HCT116 (cell line): ENCODE measurements at regions not wholly inside any gene's neighbourhood (a gene's known extent, or its start where the extent isn't known, plus 50 kb on each side); places are given as distances from the start of the nearest gene placed in this dataset.

Experiments
- CTCF ChIP-seq, 3 experiments: fragments of 200-600 bp in 1 of 3; sonication (generic) in 1 of 3; IDR thresholded peaks in 2 of 3; conservative IDR thresholded peaks in 1 of 3; 2 replicates each; pipeline ENCODE4 v1.5.1; 2012 to 2017; ENCODE audit warnings: low read depth in 2 of 3, low read length in 2 of 3, antibody characterized with exemption in 1 of 3, borderline replicate concordance in 1 of 3, control low read depth in 1 of 3, mild to moderate bottlenecking in 1 of 3, mixed read lengths in 1 of 3, mixed run types in 1 of 3, moderate library complexity in 1 of 3; ENCODE audit not compliant: insufficient read depth in 1 of 3
- POLR2A ChIP-seq: IDR thresholded peaks from 2 replicates; pipeline ENCODE4 v1.7.0; 2011; ENCODE audit warnings: borderline replicate concordance; ENCODE audit not compliant: insufficient read depth, insufficient read length; ENCODE audit errors: extremely low read depth
- POLR2AphosphoS5 ChIP-seq: IDR thresholded peaks from 2 replicates; pipeline ENCODE4 v1.6.1; 2011; ENCODE audit warnings: mild to moderate bottlenecking, low read depth, low read length, moderate library complexity

- TF ChIP-seq POLR2A (no peak), CTCF (IDR thresholded peaks at IDR 0.05 in 2 of 3, conservative IDR thresholded peaks at IDR 0.05 in 1 of 3; ENCODE audit: borderline replicate concordance in 1 of 3, insufficient read depth in 1 of 3, low read depth in 2 of 3, low read length in 2 of 3) (no peak), POLR2AphosphoS5 (no peak)
Observed at GRCh38 chr17:6299275-6299674, 135.6 kb downstream of the AIPL1 start.
